ENCODE measurements at regions not wholly inside any gene's neighbourhood (a gene's known extent, or its start where the extent isn't known, plus 50 kb on each side); places are given as distances from the start of the nearest gene placed in this dataset.

- TF ChIP-seq CTCF (conservative IDR thresholded peaks at IDR 0.05) (no peak), ZFX (IDR thresholded peaks at IDR 0.05) (no peak)
Measured at GRCh38 chr1:181262069-181262468, 173.6 kb downstream of the IER5 start.

Data from C4-2B (cell line).